ENCODE measurements at regions not wholly inside any gene's neighbourhood (a gene's known extent, or its start where the extent isn't known, plus 50 kb on each side); places are given as distances from the start of the nearest gene placed in this dataset.

- no peaks in the 10 kb centered on the region for H4K20me1 ChIP-seq (ENCODE audit: control insufficient read depth, extremely low read depth, insufficient read depth, low read length)
- DNase-seq (ENCODE audit: low read depth in 2 of 2): no peak
- H3K9ac ChIP-seq (ENCODE audit: insufficient read depth, low read length): no peak overlapping the region
- TF ChIP-seq CTCF (conservative IDR thresholded peaks at IDR 0.05 in 1 of 2, IDR thresholded peaks at IDR 0.05 in 1 of 2; ENCODE audit: low read depth in 1 of 2, low read length in 2 of 2): no peak
- no peak for TF ChIP-seq EZH2 (IDR thresholded peaks at IDR 0.05; ENCODE audit: low read length, missing control alignments)
- no peaks in the 10 kb centered on the region for H3K9me3 ChIP-seq (ENCODE audit: control insufficient read depth, insufficient read depth, low read depth, low read length)
- H3K4me3 ChIP-seq (replicated peaks in 1 of 4; ENCODE audit: control extremely low read depth in 1 of 4, insufficient read depth in 1 of 4, low read depth in 3 of 4, low read length in 4 of 4): no peak overlapping the region
- H3K79me2 ChIP-seq (ENCODE audit: control insufficient read depth, insufficient read depth, low read length): no peaks in the 10 kb centered on the region
- H3K27ac ChIP-seq (ENCODE audit: insufficient read depth, low read length): no peak overlapping the region
- H2AFZ ChIP-seq (ENCODE audit: low read length): no peak overlapping the region
- no peaks in the 10 kb centered on the region for H3K36me3 ChIP-seq (ENCODE audit: control insufficient read depth, insufficient read depth, low read length)
- no peaks in the 10 kb centered on the region for H3K4me1 ChIP-seq (ENCODE audit: control insufficient read depth, extremely low read depth, insufficient read depth, low read length)
- H3K4me2 ChIP-seq (ENCODE audit: extremely low read depth, insufficient read depth, low read length): no peak overlapping the region
- H3K27me3 ChIP-seq (ENCODE audit: control insufficient read depth, insufficient read depth, low read length): no peaks in the 10 kb centered on the region
Observed at GRCh38 chr13:105984646-105985045, 550.8 kb downstream of the EFNB2 start.

GRCh38 chr13:105984236-105984635 is 551.2 kb downstream of the EFNB2 start:
- H3K4me2 ChIP-seq (ENCODE audit: extremely low read depth, insufficient read depth, low read length): no peak overlapping the region
- no peaks in the 10 kb centered on the region for H3K79me2 ChIP-seq (ENCODE audit: control insufficient read depth, insufficient read depth, low read length)
- no peaks in the 10 kb centered on the region for H3K9me3 ChIP-seq (ENCODE audit: control insufficient read depth, insufficient read depth, low read depth, low read length)
- no peak for DNase-seq (ENCODE audit: low read depth in 2 of 2)
- no peaks in the 10 kb centered on the region for H3K4me1 ChIP-seq (ENCODE audit: control insufficient read depth, extremely low read depth, insufficient read depth, low read length)
- no peaks in the 10 kb centered on the region for H4K20me1 ChIP-seq (ENCODE audit: control insufficient read depth, extremely low read depth, insufficient read depth, low read length)
- no peak overlapping the region for H3K9ac ChIP-seq (ENCODE audit: insufficient read depth, low read length)
- no peak overlapping the region for H3K27ac ChIP-seq (ENCODE audit: insufficient read depth, low read length)
- no peak for TF ChIP-seq EZH2 (IDR thresholded peaks at IDR 0.05; ENCODE audit: low read length, missing control alignments)
- no peak for TF ChIP-seq CTCF (conservative IDR thresholded peaks at IDR 0.05 in 1 of 2, IDR thresholded peaks at IDR 0.05 in 1 of 2; ENCODE audit: low read depth in 1 of 2, low read length in 2 of 2)
- H3K36me3 ChIP-seq (ENCODE audit: control insufficient read depth, insufficient read depth, low read length): no peaks in the 10 kb centered on the region
- H3K4me3 ChIP-seq (replicated peaks in 1 of 4; ENCODE audit: control extremely low read depth in 1 of 4, insufficient read depth in 1 of 4, low read depth in 3 of 4, low read length in 4 of 4): no peak overlapping the region
- no peak overlapping the region for H2AFZ ChIP-seq (ENCODE audit: low read length)
- H3K27me3 ChIP-seq (ENCODE audit: control insufficient read depth, insufficient read depth, low read length): no peaks in the 10 kb centered on the region

DNA sequence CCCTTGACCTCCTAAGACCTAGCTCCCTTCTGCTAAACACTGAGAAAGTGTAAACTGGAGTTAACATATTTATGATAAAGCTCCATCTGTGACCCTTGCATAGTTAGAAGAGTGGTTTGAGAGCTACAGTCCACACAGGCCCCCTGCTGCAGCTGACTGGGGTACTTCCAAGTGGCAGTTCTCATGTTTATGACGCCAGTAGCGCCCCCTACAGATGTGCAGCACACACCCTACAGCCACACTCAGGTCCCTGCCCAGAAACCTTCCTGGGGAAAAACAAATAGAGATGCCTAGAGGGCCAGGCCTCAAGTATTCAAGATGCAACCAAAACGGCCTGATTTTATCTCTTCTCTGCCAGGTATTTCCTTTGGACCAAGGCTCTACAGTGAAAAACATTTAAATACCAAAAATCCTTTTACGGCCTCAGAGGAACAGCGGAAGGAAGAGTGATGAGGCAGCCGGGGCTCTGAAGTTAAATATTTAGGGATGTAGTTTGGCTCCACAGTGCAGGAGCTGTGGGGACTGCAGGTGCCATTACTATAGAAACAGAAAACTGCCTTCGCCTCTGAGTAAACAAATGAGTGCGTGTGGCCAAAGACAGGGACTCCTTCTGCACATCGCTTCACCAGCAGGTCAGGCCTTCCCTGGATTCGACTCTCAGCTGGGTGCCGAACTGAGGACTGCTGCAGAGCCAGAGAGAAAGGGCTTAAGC is 553.1 kb downstream of the EFNB2 start:
- no peak overlapping the region for H3K4me2 ChIP-seq (ENCODE audit: extremely low read depth, insufficient read depth, low read length)
- no peak overlapping the region for H3K9ac ChIP-seq (ENCODE audit: insufficient read depth, low read length)
- no peak for DNase-seq (ENCODE audit: low read depth in 2 of 2)
- H3K36me3 ChIP-seq (ENCODE audit: control insufficient read depth, insufficient read depth, low read length): no peaks in the 10 kb centered on the region
- H3K4me3 ChIP-seq (replicated peaks in 1 of 4; ENCODE audit: control extremely low read depth in 1 of 4, insufficient read depth in 1 of 4, low read depth in 3 of 4, low read length in 4 of 4): no peak overlapping the region
- no peaks in the 10 kb centered on the region for H4K20me1 ChIP-seq (ENCODE audit: control insufficient read depth, extremely low read depth, insufficient read depth, low read length)
- no peaks in the 10 kb centered on the region for H3K9me3 ChIP-seq (ENCODE audit: control insufficient read depth, insufficient read depth, low read depth, low read length)
- H3K79me2 ChIP-seq (ENCODE audit: control insufficient read depth, insufficient read depth, low read length): no peaks in the 10 kb centered on the region
- H2AFZ ChIP-seq (ENCODE audit: low read length): no peak overlapping the region
- no peak overlapping the region for H3K27ac ChIP-seq (ENCODE audit: insufficient read depth, low read length)
- TF ChIP-seq CTCF (conservative IDR thresholded peaks at IDR 0.05 in 1 of 2, IDR thresholded peaks at IDR 0.05 in 1 of 2; ENCODE audit: low read depth in 1 of 2, low read length in 2 of 2) (no peak), EZH2 (IDR thresholded peaks at IDR 0.05; ENCODE audit: low read length, missing control alignments) (no peak)
- no peaks in the 10 kb centered on the region for H3K4me1 ChIP-seq (ENCODE audit: control insufficient read depth, extremely low read depth, insufficient read depth, low read length)
- no peaks in the 10 kb centered on the region for H3K27me3 ChIP-seq (ENCODE audit: control insufficient read depth, insufficient read depth, low read length)
